ENCODE measurements at regions not wholly inside any gene's neighbourhood (a gene's known extent, or its start where the extent isn't known, plus 50 kb on each side); places are given as distances from the start of the nearest gene placed in this dataset.
"Not testable (repeated sequence)": the region's sequence is repeated elsewhere in the genome, so short reads cannot be mapped to it uniquely, and the experiment has no call there.

- H2AFZ ChIP-seq (ENCODE audit: low read length): no peak overlapping the region
- no peaks in the 10 kb centered on the region for H3K9me2 ChIP-seq (replicated peaks; ENCODE audit: low read length)
- no peaks in the 10 kb centered on the region for H4K20me1 ChIP-seq (ENCODE audit: low read length)
- no peak overlapping the region for H3K27ac ChIP-seq (ENCODE audit: low read length)
- ATAC-seq (no peak), DNase-seq (no peak)
- no peak overlapping the region for H3K9ac ChIP-seq (ENCODE audit: low read length)
- intact Hi-C loops (cut with micrococcal nuclease): no loop called here
- no peak overlapping the region for H3K4me2 ChIP-seq (ENCODE audit: low read length)
- no peaks in the 10 kb centered on the region for H3K79me2 ChIP-seq (ENCODE audit: low read length)
- no peaks in the 10 kb centered on the region for H3F3A ChIP-seq (ENCODE audit: low read length, unreplicated experiment)
- H3K9me3 ChIP-seq (ENCODE audit: low read length): no peaks in the 10 kb centered on the region
- POLR2A ChIA-PET (ENCODE audit: unreplicated experiment): no interaction called here
- CTCF ChIA-PET: no interaction called here
- no peaks in the 10 kb centered on the region for H3K36me3 ChIP-seq (ENCODE audit: low read depth, low read length)
- H3K4me3 ChIP-seq (ENCODE audit: low read length): no peak overlapping the region
- TF ChIP-seq, protein P1, sequence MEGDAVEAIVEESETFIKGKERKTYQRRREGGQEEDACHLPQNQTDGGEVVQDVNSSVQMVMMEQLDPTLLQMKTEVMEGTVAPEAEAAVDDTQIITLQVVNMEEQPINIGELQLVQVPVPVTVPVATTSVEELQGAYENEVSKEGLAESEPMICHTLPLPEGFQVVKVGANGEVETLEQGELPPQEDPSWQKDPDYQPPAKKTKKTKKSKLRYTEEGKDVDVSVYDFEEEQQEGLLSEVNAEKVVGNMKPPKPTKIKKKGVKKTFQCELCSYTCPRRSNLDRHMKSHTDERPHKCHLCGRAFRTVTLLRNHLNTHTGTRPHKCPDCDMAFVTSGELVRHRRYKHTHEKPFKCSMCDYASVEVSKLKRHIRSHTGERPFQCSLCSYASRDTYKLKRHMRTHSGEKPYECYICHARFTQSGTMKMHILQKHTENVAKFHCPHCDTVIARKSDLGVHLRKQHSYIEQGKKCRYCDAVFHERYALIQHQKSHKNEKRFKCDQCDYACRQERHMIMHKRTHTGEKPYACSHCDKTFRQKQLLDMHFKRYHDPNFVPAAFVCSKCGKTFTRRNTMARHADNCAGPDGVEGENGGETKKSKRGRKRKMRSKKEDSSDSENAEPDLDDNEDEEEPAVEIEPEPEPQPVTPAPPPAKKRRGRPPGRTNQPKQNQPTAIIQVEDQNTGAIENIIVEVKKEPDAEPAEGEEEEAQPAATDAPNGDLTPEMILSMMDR (conservative IDR thresholded peaks at IDR 0.05; ENCODE audit: low read depth, low read length): no peak
- TF ChIP-seq EZH2 (IDR thresholded peaks at IDR 0.05; ENCODE audit: low read length, unreplicated experiment) (no peak), EZH2phosphoT487 (IDR thresholded peaks at IDR 0.05; ENCODE audit: borderline replicate concordance, low read length) (no peak)
- H3K4me1 ChIP-seq (ENCODE audit: insufficient read depth, low read length): no peaks in the 10 kb centered on the region
- no TSS peak for BruUV-seq (replicated peaks)
- H3K27me3 ChIP-seq (ENCODE audit: low read length): peaks cover 11% of the 10 kb centered on the region; the same call in 1 of the 2 replicates
Measured at GRCh38 chr15:59896663-59897074, 107.4 kb upstream of the FOXB1 start.

DNA sequence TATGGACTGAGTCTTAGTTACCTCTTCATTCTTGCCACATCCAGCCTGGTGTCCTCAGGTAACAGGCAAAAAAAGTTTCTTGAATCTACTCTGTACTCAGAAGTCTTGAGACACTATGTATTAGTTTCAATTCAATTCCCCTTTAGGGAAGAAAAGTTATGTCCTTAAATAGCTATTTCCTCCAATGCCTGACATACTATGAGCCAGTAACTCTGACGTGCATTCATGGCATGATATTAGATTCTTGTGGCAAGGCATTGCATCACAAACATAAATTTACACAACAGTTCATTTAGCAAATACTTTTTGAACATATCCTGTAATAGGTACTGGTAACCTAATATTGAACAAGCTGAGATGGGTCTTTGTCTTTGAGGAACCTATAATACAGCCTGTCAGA is 109.3 kb upstream of the FOXB1 start:
- Histone ChIP-seq H3K4me2 (ENCODE audit: low read length) (no peak overlapping the region), H3K9me2 (replicated peaks; ENCODE audit: low read length) (no peaks in the 10 kb centered on the region), H3K27me3 (ENCODE audit: low read length) (peaks cover 11% of the 10 kb centered on the region; the same call in 1 of the 2 replicates), H3K36me3 (ENCODE audit: low read depth, low read length) (no peaks in the 10 kb centered on the region), H3K27ac (ENCODE audit: low read length) (no peak overlapping the region), H3K4me1 (ENCODE audit: insufficient read depth, low read length) (no peaks in the 10 kb centered on the region), H3K4me3 (ENCODE audit: low read length) (no peak overlapping the region), H3K9me3 (ENCODE audit: low read length) (no peaks in the 10 kb centered on the region), H2AFZ (ENCODE audit: low read length) (no peak overlapping the region), H3F3A (ENCODE audit: low read length, unreplicated experiment) (no peaks in the 10 kb centered on the region), H4K20me1 (ENCODE audit: low read length) (no peaks in the 10 kb centered on the region), H3K9ac (ENCODE audit: low read length) (no peak overlapping the region), H3K79me2 (ENCODE audit: low read length) (no peaks in the 10 kb centered on the region)
- intact Hi-C loops (cut with micrococcal nuclease): no loop called here
- TF ChIP-seq EZH2phosphoT487 (IDR thresholded peaks at IDR 0.05; ENCODE audit: borderline replicate concordance, low read length) (no peak), EZH2 (IDR thresholded peaks at IDR 0.05; ENCODE audit: low read length, unreplicated experiment) (no peak)
- TF ChIP-seq, protein P1 (conservative IDR thresholded peaks at IDR 0.05; ENCODE audit: low read depth, low read length): no peak
- DNase-seq (no peak), ATAC-seq (no peak)
- POLR2A ChIA-PET (ENCODE audit: unreplicated experiment): no interaction called here
- CTCF ChIA-PET: no interaction called here
- no TSS peak for BruUV-seq (replicated peaks)

GRCh38 chr15:59892985-59893384 is 111.1 kb upstream of the FOXB1 start:
- TF ChIP-seq, protein P1 (conservative IDR thresholded peaks at IDR 0.05; ENCODE audit: low read depth, low read length): no peak
- TF ChIP-seq EZH2 (IDR thresholded peaks at IDR 0.05; ENCODE audit: low read length, unreplicated experiment) (no peak), EZH2phosphoT487 (IDR thresholded peaks at IDR 0.05; ENCODE audit: borderline replicate concordance, low read length) (no peak)
- Histone ChIP-seq H2AFZ (ENCODE audit: low read length) (no peak overlapping the region), H3K9ac (ENCODE audit: low read length) (no peak overlapping the region), H3K27me3 (ENCODE audit: low read length) (0 out of 2 replicates have a peak, but pooled peaks cover under 1% of the 10 kb centered on the region), H3K36me3 (ENCODE audit: low read depth, low read length) (no peaks in the 10 kb centered on the region), H3F3A (ENCODE audit: low read length, unreplicated experiment) (no peaks in the 10 kb centered on the region), H3K4me1 (ENCODE audit: insufficient read depth, low read length) (no peaks in the 10 kb centered on the region), H3K79me2 (ENCODE audit: low read length) (no peaks in the 10 kb centered on the region), H3K9me2 (replicated peaks; ENCODE audit: low read length) (no peaks in the 10 kb centered on the region), H3K9me3 (ENCODE audit: low read length) (no peaks in the 10 kb centered on the region), H3K4me2 (ENCODE audit: low read length) (no peak overlapping the region), H3K4me3 (ENCODE audit: low read length) (no peak overlapping the region), H4K20me1 (ENCODE audit: low read length) (no peaks in the 10 kb centered on the region), H3K27ac (ENCODE audit: low read length) (no peak overlapping the region)
- BruUV-seq (replicated peaks): no TSS peak
- DNase-seq (peak; percentile 16), ATAC-seq (no peak)
- POLR2A ChIA-PET (ENCODE audit: unreplicated experiment): no interaction called here
- intact Hi-C loops (cut with micrococcal nuclease): no loop called here
- CTCF ChIA-PET: no interaction called here

DNA sequence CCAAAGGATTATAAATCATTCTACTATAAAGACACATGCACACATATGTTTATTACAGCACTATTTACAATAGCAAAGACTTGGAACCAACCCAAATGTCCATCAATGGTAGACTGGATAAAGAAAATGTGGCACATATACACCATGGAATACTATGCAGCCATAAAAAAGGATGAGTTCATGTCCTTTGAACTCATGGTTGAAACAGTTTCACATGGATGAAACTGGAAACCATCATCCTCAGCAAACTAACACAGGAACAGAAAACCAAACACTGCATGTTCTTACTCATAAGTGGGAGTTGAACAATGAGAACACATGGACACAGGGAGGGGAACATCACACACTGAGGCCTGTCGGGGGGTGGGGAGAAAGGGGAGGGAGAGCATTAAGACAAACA is 116.2 kb upstream of the FOXB1 start:
- DNase-seq; H3K27me3 ChIP-seq (ENCODE audit: low read length); H4K20me1 ChIP-seq (ENCODE audit: low read length); BruUV-seq (replicated peaks); H3K9me3 ChIP-seq (ENCODE audit: low read length); intact Hi-C loops (cut with micrococcal nuclease); H2AFZ ChIP-seq (ENCODE audit: low read length); H3K4me3 ChIP-seq (ENCODE audit: low read length); H3F3A ChIP-seq (ENCODE audit: low read length, unreplicated experiment); H3K4me1 ChIP-seq (ENCODE audit: insufficient read depth, low read length); H3K36me3 ChIP-seq (ENCODE audit: low read depth, low read length); H3K27ac ChIP-seq (ENCODE audit: low read length); H3K4me2 ChIP-seq (ENCODE audit: low read length); ATAC-seq; CTCF ChIA-PET; H3K9ac ChIP-seq (ENCODE audit: low read length); POLR2A ChIA-PET (ENCODE audit: unreplicated experiment); H3K9me2 ChIP-seq (replicated peaks; ENCODE audit: low read length); H3K79me2 ChIP-seq (ENCODE audit: low read length): not testable (repeated sequence)

Measured in PC-3 (cell line).